ENCODE measurements at regions not wholly inside any gene's neighbourhood (a gene's known extent, or its start where the extent isn't known, plus 50 kb on each side); places are given as distances from the start of the nearest gene placed in this dataset.

DNA sequence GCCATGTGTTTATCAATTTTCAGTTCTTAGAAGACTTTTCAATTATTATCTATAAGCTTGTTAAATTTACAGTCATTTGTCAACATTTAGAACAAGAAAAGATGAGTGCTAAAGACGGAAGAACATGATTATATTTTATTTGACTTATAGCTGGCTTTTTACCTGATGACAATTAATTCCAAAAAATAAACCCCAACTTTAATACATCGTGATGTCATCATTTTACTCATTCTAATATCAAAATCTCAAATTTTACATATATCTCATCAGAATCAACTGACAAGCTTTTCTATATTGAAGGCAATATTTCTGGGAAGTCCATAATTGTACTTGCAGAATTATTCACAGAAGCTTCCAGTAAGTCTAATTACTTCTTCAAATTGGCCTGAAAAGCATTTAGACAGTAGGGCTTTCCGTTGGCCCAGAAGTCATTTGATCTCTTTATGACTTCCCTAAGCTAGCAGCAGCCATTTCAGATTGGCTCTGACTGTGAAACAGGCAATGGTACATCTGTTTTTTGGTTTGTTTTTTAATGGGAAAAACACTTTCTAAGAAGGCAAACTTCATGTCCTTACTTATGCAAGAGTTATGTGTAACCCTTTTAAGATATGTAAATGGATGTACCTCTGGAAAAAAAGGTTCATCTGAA lies 234.7 kb upstream of the PLSCR5 start:
- H3K4me1 Mint-ChIP-seq: no peaks in the 10 kb centered on the region
- no peaks in the 10 kb centered on the region for H3K9me3 Mint-ChIP-seq
- no peak overlapping the region for H3K27ac Mint-ChIP-seq
- no peaks in the 10 kb centered on the region for H3K36me3 Mint-ChIP-seq (ENCODE audit: low read depth)
- H3K27me3 Mint-ChIP-seq (ENCODE audit: low read depth): no peaks in the 10 kb centered on the region
- TF ChIP-seq CTCF (IDR thresholded peaks at IDR 0.05; ENCODE audit: unreplicated experiment in 3 of 3): no peak
- H3K4me3 Mint-ChIP-seq: no peak overlapping the region

- H3K36me3 Mint-ChIP-seq (ENCODE audit: low read depth): no peaks in the 10 kb centered on the region
- no peak for TF ChIP-seq CTCF (IDR thresholded peaks at IDR 0.05; ENCODE audit: unreplicated experiment in 3 of 3)
- no peak overlapping the region for H3K4me3 Mint-ChIP-seq
- H3K9me3 Mint-ChIP-seq: no peaks in the 10 kb centered on the region
- H3K27ac Mint-ChIP-seq: no peak overlapping the region
- H3K4me1 Mint-ChIP-seq: no peaks in the 10 kb centered on the region
- no peaks in the 10 kb centered on the region for H3K27me3 Mint-ChIP-seq (ENCODE audit: low read depth)
Observed at GRCh38 chr3:146838221-146838620, 233.1 kb upstream of the PLSCR5 start.

GRCh38 chr3:146834917-146835316 lies 229.8 kb upstream of the PLSCR5 start:
- H3K27me3 Mint-ChIP-seq (ENCODE audit: low read depth): no peaks in the 10 kb centered on the region
- H3K4me1 Mint-ChIP-seq: no peaks in the 10 kb centered on the region
- H3K4me3 Mint-ChIP-seq: no peak overlapping the region
- H3K36me3 Mint-ChIP-seq (ENCODE audit: low read depth): no peaks in the 10 kb centered on the region
- H3K9me3 Mint-ChIP-seq: no peaks in the 10 kb centered on the region
- no peak for TF ChIP-seq CTCF (IDR thresholded peaks at IDR 0.05; ENCODE audit: unreplicated experiment in 3 of 3)
- H3K27ac Mint-ChIP-seq: no peak overlapping the region

- H3K27me3 Mint-ChIP-seq (ENCODE audit: low read depth): no peaks in the 10 kb centered on the region
- TF ChIP-seq CTCF (IDR thresholded peaks at IDR 0.05; ENCODE audit: unreplicated experiment in 3 of 3): no peak
- no peak overlapping the region for H3K4me3 Mint-ChIP-seq
- no peaks in the 10 kb centered on the region for H3K4me1 Mint-ChIP-seq
- no peaks in the 10 kb centered on the region for H3K9me3 Mint-ChIP-seq
- no peak overlapping the region for H3K27ac Mint-ChIP-seq
- H3K36me3 Mint-ChIP-seq (ENCODE audit: low read depth): no peaks in the 10 kb centered on the region
Observed at GRCh38 chr3:146832857-146833458, 227.8 kb upstream of the PLSCR5 start.

DNA sequence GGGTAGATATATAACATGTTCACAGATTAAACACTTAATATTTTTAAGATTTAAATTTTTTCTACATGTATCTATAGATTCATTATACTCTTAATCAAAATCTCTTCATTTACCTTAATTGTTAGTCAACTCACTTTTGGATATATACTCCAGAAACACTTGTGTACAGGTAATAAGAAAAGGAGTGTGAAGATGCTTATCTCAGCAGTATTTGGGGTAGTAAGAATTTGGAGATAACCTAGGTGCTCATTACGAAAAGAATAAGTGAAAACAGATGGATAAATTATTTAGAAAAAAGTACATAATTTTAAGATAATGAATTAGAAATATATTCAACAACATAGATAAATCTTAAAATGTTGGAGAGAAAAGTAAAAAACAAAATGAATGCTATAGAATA lies 226.5 kb upstream of the PLSCR5 start:
- H3K27ac Mint-ChIP-seq: no peak overlapping the region
- no peaks in the 10 kb centered on the region for H3K36me3 Mint-ChIP-seq (ENCODE audit: low read depth)
- no peaks in the 10 kb centered on the region for H3K27me3 Mint-ChIP-seq (ENCODE audit: low read depth)
- no peak for TF ChIP-seq CTCF (IDR thresholded peaks at IDR 0.05; ENCODE audit: unreplicated experiment in 3 of 3)
- H3K4me1 Mint-ChIP-seq: no peaks in the 10 kb centered on the region
- no peaks in the 10 kb centered on the region for H3K9me3 Mint-ChIP-seq
- H3K4me3 Mint-ChIP-seq: no peak overlapping the region

DNA sequence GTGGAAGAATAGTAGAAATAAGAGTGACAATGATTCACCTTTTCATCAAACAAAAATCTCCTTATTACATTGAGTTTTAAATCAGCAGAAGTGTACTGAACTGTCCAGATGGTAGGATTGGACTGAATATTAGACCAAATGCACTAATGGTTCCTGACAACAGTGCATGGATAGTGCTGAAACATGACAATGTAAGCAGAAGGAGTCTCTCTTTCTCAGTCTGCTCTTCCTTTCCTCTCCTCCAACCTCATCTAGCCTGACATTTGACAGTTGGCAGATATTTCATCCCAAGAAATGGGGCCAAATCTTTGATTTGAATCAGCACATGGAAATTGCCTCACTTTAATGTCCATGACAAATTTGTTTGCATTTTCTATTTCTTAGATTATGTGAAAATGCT lies 225.1 kb upstream of the PLSCR5 start:
- Mint-ChIP-seq H3K27me3 (ENCODE audit: low read depth) (no peaks in the 10 kb centered on the region), H3K4me1 (no peaks in the 10 kb centered on the region), H3K4me3 (no peak overlapping the region), H3K27ac (no peak overlapping the region), H3K9me3 (no peaks in the 10 kb centered on the region), H3K36me3 (ENCODE audit: low read depth) (no peaks in the 10 kb centered on the region)
- TF ChIP-seq CTCF (IDR thresholded peaks at IDR 0.05; ENCODE audit: unreplicated experiment in 3 of 3): no peak
